ENCODE measurements at regions not wholly inside any gene's neighbourhood (a gene's known extent, or its start where the extent isn't known, plus 50 kb on each side); places are given as distances from the start of the nearest gene placed in this dataset.

DNA sequence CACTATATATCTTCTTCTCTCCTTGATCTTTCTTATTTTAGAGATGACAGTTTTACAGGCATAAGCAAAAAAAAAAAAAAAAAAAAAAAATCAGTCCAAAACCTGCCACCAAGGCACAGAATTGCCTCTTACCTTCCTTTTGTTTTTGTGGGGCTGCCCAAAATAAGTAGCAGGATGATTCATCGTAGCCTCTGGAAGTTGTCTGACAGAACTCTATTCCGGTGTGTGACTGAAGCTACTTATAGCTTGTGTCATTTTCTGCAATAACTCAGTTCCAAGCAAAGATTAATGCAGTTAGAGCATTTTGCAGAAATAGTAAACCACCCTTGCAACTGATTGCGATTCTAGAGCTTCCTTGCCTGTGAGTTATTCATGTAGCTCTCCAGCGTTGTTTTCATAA lies 186.8 kb downstream of the KIF2B start:
- POLR2A ChIA-PET, result no interaction called here
- TF ChIP-seq, protein P1, sequence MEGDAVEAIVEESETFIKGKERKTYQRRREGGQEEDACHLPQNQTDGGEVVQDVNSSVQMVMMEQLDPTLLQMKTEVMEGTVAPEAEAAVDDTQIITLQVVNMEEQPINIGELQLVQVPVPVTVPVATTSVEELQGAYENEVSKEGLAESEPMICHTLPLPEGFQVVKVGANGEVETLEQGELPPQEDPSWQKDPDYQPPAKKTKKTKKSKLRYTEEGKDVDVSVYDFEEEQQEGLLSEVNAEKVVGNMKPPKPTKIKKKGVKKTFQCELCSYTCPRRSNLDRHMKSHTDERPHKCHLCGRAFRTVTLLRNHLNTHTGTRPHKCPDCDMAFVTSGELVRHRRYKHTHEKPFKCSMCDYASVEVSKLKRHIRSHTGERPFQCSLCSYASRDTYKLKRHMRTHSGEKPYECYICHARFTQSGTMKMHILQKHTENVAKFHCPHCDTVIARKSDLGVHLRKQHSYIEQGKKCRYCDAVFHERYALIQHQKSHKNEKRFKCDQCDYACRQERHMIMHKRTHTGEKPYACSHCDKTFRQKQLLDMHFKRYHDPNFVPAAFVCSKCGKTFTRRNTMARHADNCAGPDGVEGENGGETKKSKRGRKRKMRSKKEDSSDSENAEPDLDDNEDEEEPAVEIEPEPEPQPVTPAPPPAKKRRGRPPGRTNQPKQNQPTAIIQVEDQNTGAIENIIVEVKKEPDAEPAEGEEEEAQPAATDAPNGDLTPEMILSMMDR (IDR thresholded peaks at IDR 0.05; ENCODE audit: insufficient read depth in 1 of 2, low read depth in 1 of 2, low read length in 1 of 2, severe bottlenecking in 1 of 2, unreplicated experiment in 1 of 2), result no peak
- Histone ChIP-seq H3K27me3 (replicated peaks; ENCODE audit: control insufficient read depth, insufficient read depth, low read length) (no peaks in the 10 kb centered on the region), H3K9me3 (no peaks in the 10 kb centered on the region), H3K36me3 (ENCODE audit: control insufficient read depth, insufficient read depth, low read length) (no peaks in the 10 kb centered on the region), H3K4me1 (no peaks in the 10 kb centered on the region), H3K4me3 (ENCODE audit: low read depth, low read length) (no peak overlapping the region)
- Mint-ChIP-seq H3K4me1 (ENCODE audit: low read depth, unreplicated experiment) (no peaks in the 10 kb centered on the region), H3K4me3 (ENCODE audit: unreplicated experiment) (no peak overlapping the region), H3K27ac (ENCODE audit: unreplicated experiment) (no peak overlapping the region), H3K9me3 (ENCODE audit: unreplicated experiment) (peaks cover 14% of the 10 kb centered on the region), H3K36me3 (ENCODE audit: insufficient read depth, unreplicated experiment) (no peaks in the 10 kb centered on the region), H3K27me3 (ENCODE audit: insufficient read depth, unreplicated experiment) (peaks cover 1% of the 10 kb centered on the region)
- intact Hi-C loops (cut with micrococcal nuclease; ENCODE audit: unreplicated experiment), result no loop called here
- no peak for DNase-seq
- no TSS peak for BruUV-seq (replicated peaks)
- CTCF ChIA-PET, result no interaction called here

DNA sequence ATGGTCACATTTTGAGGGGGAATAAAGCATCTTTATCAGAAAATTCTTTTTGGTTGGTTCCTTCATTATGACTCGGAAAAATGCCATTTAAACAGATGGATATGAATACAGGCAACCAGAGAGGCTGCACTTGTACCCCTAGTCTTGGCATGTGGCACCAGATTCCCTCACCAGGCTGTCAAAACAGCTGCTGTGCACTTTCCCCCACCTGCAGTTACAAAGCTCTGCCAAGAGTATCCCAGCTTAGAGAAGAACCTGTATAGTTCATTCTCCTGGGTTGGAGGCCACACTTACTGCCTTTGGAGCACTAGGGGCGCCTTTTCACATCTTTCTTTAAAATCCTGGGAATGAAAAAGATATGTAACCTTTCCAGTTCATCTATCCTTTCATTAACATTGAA lies 190.3 kb downstream of the KIF2B start:
- H3K27ac Mint-ChIP-seq (ENCODE audit: unreplicated experiment), result no peak overlapping the region
- H3K36me3 Mint-ChIP-seq (ENCODE audit: insufficient read depth, unreplicated experiment), result no peaks in the 10 kb centered on the region
- no peak overlapping the region for H3K4me3 ChIP-seq (ENCODE audit: low read depth, low read length)
- H3K27me3 Mint-ChIP-seq (ENCODE audit: insufficient read depth, unreplicated experiment), result peaks cover 6% of the 10 kb centered on the region
- H3K9me3 Mint-ChIP-seq (ENCODE audit: unreplicated experiment), result no peaks in the 10 kb centered on the region
- no peak for DNase-seq
- no TSS peak for BruUV-seq (replicated peaks)
- POLR2A ChIA-PET, result no interaction called here
- H3K27me3 ChIP-seq (replicated peaks; ENCODE audit: control insufficient read depth, insufficient read depth, low read length), result no peaks in the 10 kb centered on the region
- H3K4me3 Mint-ChIP-seq (ENCODE audit: unreplicated experiment), result no peak overlapping the region
- H3K4me1 Mint-ChIP-seq (ENCODE audit: low read depth, unreplicated experiment), result no peaks in the 10 kb centered on the region
- intact Hi-C loops (cut with micrococcal nuclease; ENCODE audit: unreplicated experiment), result loop anchor here (10.0 kb wide), 1 partner anchor 162 kb away; no protein-coding TSS in a partner anchor
- TF ChIP-seq, protein P1 (IDR thresholded peaks at IDR 0.05; ENCODE audit: insufficient read depth in 1 of 2, low read depth in 1 of 2, low read length in 1 of 2, severe bottlenecking in 1 of 2, unreplicated experiment in 1 of 2), result no peak
- H3K36me3 ChIP-seq (ENCODE audit: control insufficient read depth, insufficient read depth, low read length), result no peaks in the 10 kb centered on the region
- no peaks in the 10 kb centered on the region for H3K4me1 ChIP-seq
- CTCF ChIA-PET, result no interaction called here
- no peaks in the 10 kb centered on the region for H3K9me3 ChIP-seq

DNA sequence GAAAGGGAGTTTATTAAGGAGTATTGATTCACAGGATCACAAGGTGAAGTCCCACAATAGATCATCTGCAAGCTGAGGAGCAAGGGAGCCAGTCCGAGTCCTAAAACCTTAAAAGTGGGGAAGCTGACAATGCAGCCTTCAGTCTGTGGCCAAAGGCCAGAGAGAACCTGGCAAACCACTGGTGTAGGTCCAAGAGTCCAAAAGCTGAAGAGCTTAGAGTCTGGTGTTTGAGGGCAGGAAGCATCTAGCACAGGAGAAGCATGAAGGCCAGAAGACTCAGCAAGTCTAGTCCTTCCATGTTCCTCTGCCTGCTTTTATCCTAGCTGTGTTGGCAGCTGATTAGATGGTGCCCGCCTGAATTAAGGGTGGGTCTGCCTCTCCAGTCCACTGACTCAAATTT lies 193.0 kb downstream of the KIF2B start:
- intact Hi-C loops (cut with micrococcal nuclease; ENCODE audit: unreplicated experiment), result loop anchor here (10.0 kb wide), 1 partner anchor 159 kb away; no protein-coding TSS in a partner anchor
- Mint-ChIP-seq H3K4me1 (ENCODE audit: low read depth, unreplicated experiment) (no peaks in the 10 kb centered on the region), H3K27me3 (ENCODE audit: insufficient read depth, unreplicated experiment) (peaks cover 6% of the 10 kb centered on the region), H3K9me3 (ENCODE audit: unreplicated experiment) (no peaks in the 10 kb centered on the region), H3K27ac (ENCODE audit: unreplicated experiment) (no peak overlapping the region), H3K4me3 (ENCODE audit: unreplicated experiment) (no peak overlapping the region), H3K36me3 (ENCODE audit: insufficient read depth, unreplicated experiment) (no peaks in the 10 kb centered on the region)
- H3K9me3 ChIP-seq, result no peaks in the 10 kb centered on the region
- POLR2A ChIA-PET, result no interaction called here
- CTCF ChIA-PET, result no interaction called here
- TF ChIP-seq, protein P1 (IDR thresholded peaks at IDR 0.05; ENCODE audit: insufficient read depth in 1 of 2, low read depth in 1 of 2, low read length in 1 of 2, severe bottlenecking in 1 of 2, unreplicated experiment in 1 of 2), result no peak
- H3K27me3 ChIP-seq (replicated peaks; ENCODE audit: control insufficient read depth, insufficient read depth, low read length), result no peaks in the 10 kb centered on the region
- BruUV-seq (replicated peaks), result no TSS peak
- no peaks in the 10 kb centered on the region for H3K4me1 ChIP-seq
- no peaks in the 10 kb centered on the region for H3K36me3 ChIP-seq (ENCODE audit: control insufficient read depth, insufficient read depth, low read length)
- no peak overlapping the region for H3K4me3 ChIP-seq (ENCODE audit: low read depth, low read length)
- no peak for DNase-seq
